Endothelial cell of umbilical vein (primary cell): ENCODE measurements at regions not wholly inside any gene's neighbourhood (a gene's known extent, or its start where the extent isn't known, plus 50 kb on each side); places are given as distances from the start of the nearest gene placed in this dataset.

ENCODE experiments used
- EZH2 ChIP-seq: IDR thresholded peaks from 2 replicates; pipeline ENCODE4 v1.6.1; 2012; ENCODE audit warnings: borderline replicate concordance, low read depth, mild to moderate bottlenecking, moderate library complexity, low read length, inconsistent platforms; ENCODE audit not compliant: severe bottlenecking
- GATA2 ChIP-seq: IDR thresholded peaks from 2 replicates; pipeline ENCODE4 v1.7.0; 2011; ENCODE audit warnings: low read depth, mild to moderate bottlenecking, moderate library complexity, mixed read lengths, low read length; ENCODE audit not compliant: insufficient read length, insufficient read depth
- JUN ChIP-seq: IDR thresholded peaks from 2 replicates; pipeline ENCODE4 v1.6.1; 2011; ENCODE audit warnings: borderline replicate concordance, low read depth; ENCODE audit not compliant: insufficient read length, insufficient read depth
- POLR2A ChIP-seq: IDR thresholded peaks from 2 replicates; pipeline ENCODE4 v1.6.1; 2012; ENCODE audit warnings: low read depth, mild to moderate bottlenecking, control low read depth, low read length
- TF ChIP-seq, protein P1 (sequence below), 2 donors: IDR thresholded peaks; 1 replicate in 1 of 2; 2 replicates in 1 of 2; pipeline ENCODE4 v1.5.1; 2011; ENCODE audit warnings: low read length in 2 of 2, mild to moderate bottlenecking in 2 of 2, moderate library complexity in 2 of 2, control low read depth in 1 of 2, inconsistent platforms in 1 of 2, low read depth in 1 of 2; ENCODE audit not compliant: insufficient read depth in 1 of 2; ENCODE audit errors: extremely low read depth in 1 of 2

DNA sequence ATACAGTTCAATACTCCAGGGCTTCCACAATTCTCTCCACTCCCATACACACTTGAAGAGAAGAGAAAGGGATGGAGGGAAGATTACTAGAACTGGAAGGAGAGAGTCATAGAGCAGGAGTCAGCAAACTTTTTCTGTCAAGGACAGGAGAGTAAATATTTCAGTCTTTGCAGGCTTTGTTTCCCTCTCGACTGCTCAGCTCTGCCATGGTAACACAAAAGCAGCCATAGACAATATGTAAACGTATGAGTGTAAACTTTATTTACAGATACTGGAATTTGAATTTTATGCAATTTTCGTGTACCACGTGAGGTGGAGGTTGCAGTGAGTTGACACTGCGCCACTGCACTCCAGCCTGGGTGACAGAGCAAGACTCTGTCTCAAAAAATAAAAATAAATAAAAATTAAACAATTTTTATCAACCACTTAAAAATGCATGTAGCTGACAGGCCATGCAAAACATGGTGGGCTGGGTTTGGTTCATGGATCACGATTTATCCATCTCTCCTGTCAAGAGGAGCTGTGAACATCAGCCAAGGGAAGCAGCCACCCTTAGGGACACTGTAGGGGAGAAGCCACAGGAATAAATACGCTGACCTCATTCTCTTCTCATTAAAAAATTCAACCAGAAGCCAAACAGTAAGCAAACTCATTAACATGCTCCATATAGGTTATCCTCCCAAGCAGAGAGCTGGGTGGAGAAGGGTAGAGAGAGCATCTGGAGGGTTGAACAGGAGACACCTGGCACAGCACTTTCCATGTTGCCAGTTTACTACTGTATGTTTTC, 266.4 kb upstream of the FN1 start:
- TF ChIP-seq POLR2A (no peak), EZH2 (no peak), JUN (no peak), GATA2 (no peak)
- TF ChIP-seq, protein P1, sequence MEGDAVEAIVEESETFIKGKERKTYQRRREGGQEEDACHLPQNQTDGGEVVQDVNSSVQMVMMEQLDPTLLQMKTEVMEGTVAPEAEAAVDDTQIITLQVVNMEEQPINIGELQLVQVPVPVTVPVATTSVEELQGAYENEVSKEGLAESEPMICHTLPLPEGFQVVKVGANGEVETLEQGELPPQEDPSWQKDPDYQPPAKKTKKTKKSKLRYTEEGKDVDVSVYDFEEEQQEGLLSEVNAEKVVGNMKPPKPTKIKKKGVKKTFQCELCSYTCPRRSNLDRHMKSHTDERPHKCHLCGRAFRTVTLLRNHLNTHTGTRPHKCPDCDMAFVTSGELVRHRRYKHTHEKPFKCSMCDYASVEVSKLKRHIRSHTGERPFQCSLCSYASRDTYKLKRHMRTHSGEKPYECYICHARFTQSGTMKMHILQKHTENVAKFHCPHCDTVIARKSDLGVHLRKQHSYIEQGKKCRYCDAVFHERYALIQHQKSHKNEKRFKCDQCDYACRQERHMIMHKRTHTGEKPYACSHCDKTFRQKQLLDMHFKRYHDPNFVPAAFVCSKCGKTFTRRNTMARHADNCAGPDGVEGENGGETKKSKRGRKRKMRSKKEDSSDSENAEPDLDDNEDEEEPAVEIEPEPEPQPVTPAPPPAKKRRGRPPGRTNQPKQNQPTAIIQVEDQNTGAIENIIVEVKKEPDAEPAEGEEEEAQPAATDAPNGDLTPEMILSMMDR (IDR thresholded peaks at IDR 0.05; ENCODE audit: extremely low read depth in 1 of 2, insufficient read depth in 1 of 2, low read depth in 1 of 2, low read length in 2 of 2) = no peak
